HepG2 (cell line): ENCODE measurements at regions not wholly inside any gene's neighbourhood (a gene's known extent, or its start where the extent isn't known, plus 50 kb on each side); places are given as distances from the start of the nearest gene placed in this dataset.

Experiments used
- KLF6 ChIP-seq: IDR thresholded peaks from 2 replicates; pipeline ENCODE4 v1.8.0; 2016; ENCODE audit warnings: missing biosample characterization, missing genetic modification reagents
- MAF1 ChIP-seq: sonication (generic); formaldehyde crosslinking; IDR thresholded peaks from 2 replicates; pipeline ENCODE4 v1.5.0; 2020; ENCODE audit warnings: missing genetic modification reagents, borderline replicate concordance
- MAFK ChIP-seq, 2 experiments: IDR thresholded peaks in 1 of 2; conservative IDR thresholded peaks in 1 of 2; 2 replicates each; pipeline ENCODE4 v1.6.1; 2011; ENCODE audit warnings: improper control_type of control experiment in 2 of 2, low read length in 2 of 2
- STAT5B ChIP-seq: sonication (generic); formaldehyde crosslinking; IDR thresholded peaks from 2 replicates; pipeline ENCODE4 v1.4.0; 2020; ENCODE audit warnings: missing genetic modification reagents
- ZNF891 ChIP-seq: sonication (generic); formaldehyde crosslinking; IDR thresholded peaks from 2 replicates; pipeline ENCODE4 v1.5.0; 2020; ENCODE audit warnings: mild to moderate bottlenecking, missing genetic modification reagents
- TF ChIP-seq, protein P1 (sequence below): sonication (generic); formaldehyde crosslinking; conservative IDR thresholded peaks from 2 replicates; pipeline ENCODE4 v1.4.0; 2020; ENCODE audit warnings: missing genetic modification reagents
- TF ChIP-seq, protein P2 (sequence below): sonication (generic); formaldehyde crosslinking; IDR thresholded peaks from 2 replicates; pipeline ENCODE4 v1.5.0; 2020; ENCODE audit warnings: mild to moderate bottlenecking, missing genetic modification reagents, moderate library complexity
- TF ChIP-seq, protein P3 (sequence below): sonication (generic); formaldehyde crosslinking; IDR thresholded peaks from 2 replicates; pipeline ENCODE4 v1.5.0; 2020; ENCODE audit warnings: mild to moderate bottlenecking, low read depth, missing genetic modification reagents, borderline replicate concordance

DNA sequence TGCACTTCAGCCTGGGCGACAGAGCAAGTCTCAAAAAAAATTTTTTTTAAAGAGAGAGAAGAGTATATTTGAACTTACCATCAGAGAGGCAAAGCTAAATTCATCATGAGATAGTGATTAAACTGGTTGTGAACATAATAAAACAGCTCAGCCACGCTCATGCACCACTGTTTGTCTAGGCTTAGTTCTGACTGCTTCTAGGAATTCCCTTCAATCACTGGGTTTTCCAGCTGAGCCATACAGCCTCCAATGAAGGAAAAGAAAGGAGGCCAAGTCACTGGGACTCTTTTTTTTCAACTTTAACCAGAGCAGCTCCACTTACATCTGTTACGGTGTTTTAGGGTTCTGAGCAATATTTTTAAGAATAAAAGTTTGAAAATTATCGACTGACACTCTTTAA lies 50.4 kb upstream of the HNRNPU start:
- no peak for TF ChIP-seq MAF1
- TF ChIP-seq, protein P1, sequence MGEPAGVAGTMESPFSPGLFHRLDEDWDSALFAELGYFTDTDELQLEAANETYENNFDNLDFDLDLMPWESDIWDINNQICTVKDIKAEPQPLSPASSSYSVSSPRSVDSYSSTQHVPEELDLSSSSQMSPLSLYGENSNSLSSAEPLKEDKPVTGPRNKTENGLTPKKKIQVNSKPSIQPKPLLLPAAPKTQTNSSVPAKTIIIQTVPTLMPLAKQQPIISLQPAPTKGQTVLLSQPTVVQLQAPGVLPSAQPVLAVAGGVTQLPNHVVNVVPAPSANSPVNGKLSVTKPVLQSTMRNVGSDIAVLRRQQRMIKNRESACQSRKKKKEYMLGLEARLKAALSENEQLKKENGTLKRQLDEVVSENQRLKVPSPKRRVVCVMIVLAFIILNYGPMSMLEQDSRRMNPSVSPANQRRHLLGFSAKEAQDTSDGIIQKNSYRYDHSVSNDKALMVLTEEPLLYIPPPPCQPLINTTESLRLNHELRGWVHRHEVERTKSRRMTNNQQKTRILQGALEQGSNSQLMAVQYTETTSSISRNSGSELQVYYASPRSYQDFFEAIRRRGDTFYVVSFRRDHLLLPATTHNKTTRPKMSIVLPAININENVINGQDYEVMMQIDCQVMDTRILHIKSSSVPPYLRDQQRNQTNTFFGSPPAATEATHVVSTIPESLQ = no peak
- TF ChIP-seq ZNF891 (CRISPR knock-in tag) = no peak
- no peak for TF ChIP-seq STAT5B (CRISPR knock-in tag)
- TF ChIP-seq, protein P2, sequence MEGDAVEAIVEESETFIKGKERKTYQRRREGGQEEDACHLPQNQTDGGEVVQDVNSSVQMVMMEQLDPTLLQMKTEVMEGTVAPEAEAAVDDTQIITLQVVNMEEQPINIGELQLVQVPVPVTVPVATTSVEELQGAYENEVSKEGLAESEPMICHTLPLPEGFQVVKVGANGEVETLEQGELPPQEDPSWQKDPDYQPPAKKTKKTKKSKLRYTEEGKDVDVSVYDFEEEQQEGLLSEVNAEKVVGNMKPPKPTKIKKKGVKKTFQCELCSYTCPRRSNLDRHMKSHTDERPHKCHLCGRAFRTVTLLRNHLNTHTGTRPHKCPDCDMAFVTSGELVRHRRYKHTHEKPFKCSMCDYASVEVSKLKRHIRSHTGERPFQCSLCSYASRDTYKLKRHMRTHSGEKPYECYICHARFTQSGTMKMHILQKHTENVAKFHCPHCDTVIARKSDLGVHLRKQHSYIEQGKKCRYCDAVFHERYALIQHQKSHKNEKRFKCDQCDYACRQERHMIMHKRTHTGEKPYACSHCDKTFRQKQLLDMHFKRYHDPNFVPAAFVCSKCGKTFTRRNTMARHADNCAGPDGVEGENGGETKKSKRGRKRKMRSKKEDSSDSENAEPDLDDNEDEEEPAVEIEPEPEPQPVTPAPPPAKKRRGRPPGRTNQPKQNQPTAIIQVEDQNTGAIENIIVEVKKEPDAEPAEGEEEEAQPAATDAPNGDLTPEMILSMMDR = no peak
- no peak for TF ChIP-seq KLF6 (CRISPR knock-in tag)
- no peak for TF ChIP-seq MAFK (conservative IDR thresholded peaks at IDR 0.05 in 1 of 2, IDR thresholded peaks at IDR 0.05 in 1 of 2; ENCODE audit: low read length in 2 of 2)
- TF ChIP-seq, protein P3, sequence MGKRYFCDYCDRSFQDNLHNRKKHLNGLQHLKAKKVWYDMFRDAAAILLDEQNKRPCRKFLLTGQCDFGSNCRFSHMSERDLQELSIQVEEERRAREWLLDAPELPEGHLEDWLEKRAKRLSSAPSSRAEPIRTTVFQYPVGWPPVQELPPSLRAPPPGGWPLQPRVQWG = no peak
